Keratinocyte (primary cell): ENCODE measurements at regions not wholly inside any gene's neighbourhood (a gene's known extent, or its start where the extent isn't known, plus 50 kb on each side); places are given as distances from the start of the nearest gene placed in this dataset.
A peak's percentile ranks its signal among the peaks of the same experiment; 100 is the strongest.

Experiments
- DNase-seq: peaks from one replicate; pipeline ENCODE4 v3.0.0-alpha.2; 2011; ENCODE audit warnings: low read depth, missing footprints, low spot score
- FAIRE-seq: peaks from 2 replicates; lab custom pipeline; 2011; peaks lifted over from hg19 to GRCh38; lab: Jason Lieb, UNC
- H2AFZ ChIP-seq: 2 replicates; pipeline ENCODE4 v1.6.0; 2012; ENCODE audit warnings: low read length, control low read depth, inconsistent platforms; ENCODE audit not compliant: control insufficient read depth
- H3K27ac ChIP-seq: 2 replicates; pipeline ENCODE4 v1.5.1; 2011; ENCODE audit warnings: low read length; ENCODE audit not compliant: control insufficient read depth, insufficient read depth
- H3K27me3 ChIP-seq: 3 replicates; pipeline ENCODE4 v1.6.0; 2011; ENCODE audit warnings: low read length; ENCODE audit not compliant: control insufficient read depth, insufficient read depth; ENCODE audit errors: extremely low read depth
- H3K36me3 ChIP-seq, 2 experiments: 2 replicates in 1 of 2; 3 replicates in 1 of 2; pipeline ENCODE4 v1.5.1; 2011; ENCODE audit warnings: low read length in 2 of 2, mild to moderate bottlenecking in 1 of 2; ENCODE audit not compliant: control insufficient read depth in 2 of 2, insufficient read depth in 2 of 2; ENCODE audit errors: extremely low read depth in 1 of 2
- H3K4me1 ChIP-seq: 3 replicates; pipeline ENCODE4 v1.5.1; 2011; ENCODE audit warnings: low read length; ENCODE audit not compliant: control insufficient read depth, insufficient read depth; ENCODE audit errors: extremely low read depth
- H3K4me2 ChIP-seq: 3 replicates; pipeline ENCODE4 v1.6.0; 2011; ENCODE audit warnings: low read depth, low read length; ENCODE audit not compliant: control insufficient read depth, insufficient read depth; ENCODE audit errors: extremely low read depth
- H3K4me3 ChIP-seq, 3 experiments: fragments of 200-600 bp in 1 of 3; sonication (generic) in 1 of 3; 2 replicates in 2 of 3; 3 replicates in 1 of 3; pipeline ENCODE4 v1.5.1; 2011 to 2016; ENCODE audit warnings: low read length in 3 of 3, mild to moderate bottlenecking in 3 of 3, control low read depth in 2 of 3, inconsistent platforms in 1 of 3, low read depth in 1 of 3, mixed read lengths in 1 of 3, mixed run types in 1 of 3, moderate library complexity in 1 of 3; ENCODE audit not compliant: control insufficient read depth in 2 of 3, insufficient read depth in 2 of 3; ENCODE audit errors: extremely low read depth in 1 of 3
- H3K79me2 ChIP-seq: 2 replicates; pipeline ENCODE4 v1.6.0; 2012; ENCODE audit warnings: low read length; ENCODE audit not compliant: control insufficient read depth, insufficient read depth
- H3K9ac ChIP-seq: 3 replicates; pipeline ENCODE4 v1.6.0; 2011; ENCODE audit warnings: low read length; ENCODE audit not compliant: control insufficient read depth, insufficient read depth; ENCODE audit errors: extremely low read depth
- H3K9me1 ChIP-seq: 3 replicates; pipeline ENCODE4 v1.6.0; 2011; ENCODE audit warnings: low read length; ENCODE audit not compliant: control insufficient read depth, insufficient read depth; ENCODE audit errors: extremely low read depth
- H3K9me3 ChIP-seq: 2 replicates; pipeline ENCODE4 v1.5.1; 2012; ENCODE audit warnings: low read depth, low read length; ENCODE audit not compliant: control insufficient read depth
- H4K20me1 ChIP-seq: 3 replicates; pipeline ENCODE4 v1.6.0; 2011; ENCODE audit warnings: low read length; ENCODE audit not compliant: control insufficient read depth, insufficient read depth; ENCODE audit errors: extremely low read depth
- EZH2 ChIP-seq: IDR thresholded peaks from one replicate; pipeline ENCODE4 v1.6.1; 2012; ENCODE audit warnings: inconsistent platforms, mild to moderate bottlenecking, low read length, moderate library complexity
- dilution Hi-C: fragments of 300-500 bp; cut with MboI; formaldehyde crosslinking; loops from one replicate; pipeline ENCODE4 v1.7.0; 2020; ENCODE audit warnings: low sequenced_read_pairs; ENCODE audit not compliant: extremely low pct_ligation_motif_present
- TF ChIP-seq, protein P1 (sequence below), 3 experiments: IDR thresholded peaks in 1 of 3; conservative IDR thresholded peaks in 1 of 3; optimal IDR thresholded peaks in 1 of 3; 2 replicates in 2 of 3; 3 replicates in 1 of 3; pipeline versions ENCODE3 to v1.5.1; 2011; ENCODE audit warnings: low read length in 3 of 3, mild to moderate bottlenecking in 3 of 3, moderate library complexity in 2 of 3, control low read depth in 1 of 3, inconsistent platforms in 1 of 3; ENCODE audit not compliant: insufficient read depth in 2 of 3; ENCODE audit errors: extremely low read depth in 1 of 3

GRCh38 chr5:91929522-91929817 is 546.4 kb upstream of the ARRDC3 start:
- Histone ChIP-seq H3K9me3 (no peaks in the 10 kb centered on the region), H3K4me2 (no peak overlapping the region), H3K79me2 (no peaks in the 10 kb centered on the region), H2AFZ (no peak overlapping the region), H3K36me3 (no peaks in the 10 kb centered on the region), H3K27me3 (no peaks in the 10 kb centered on the region), H3K9ac (no peak overlapping the region), H3K4me3 (no peak overlapping the region), H3K4me1 (no peaks in the 10 kb centered on the region), H3K27ac (no peak overlapping the region), H3K9me1 (no peaks in the 10 kb centered on the region), H4K20me1 (no peaks in the 10 kb centered on the region)
- no peak for TF ChIP-seq EZH2
- TF ChIP-seq, protein P1, sequence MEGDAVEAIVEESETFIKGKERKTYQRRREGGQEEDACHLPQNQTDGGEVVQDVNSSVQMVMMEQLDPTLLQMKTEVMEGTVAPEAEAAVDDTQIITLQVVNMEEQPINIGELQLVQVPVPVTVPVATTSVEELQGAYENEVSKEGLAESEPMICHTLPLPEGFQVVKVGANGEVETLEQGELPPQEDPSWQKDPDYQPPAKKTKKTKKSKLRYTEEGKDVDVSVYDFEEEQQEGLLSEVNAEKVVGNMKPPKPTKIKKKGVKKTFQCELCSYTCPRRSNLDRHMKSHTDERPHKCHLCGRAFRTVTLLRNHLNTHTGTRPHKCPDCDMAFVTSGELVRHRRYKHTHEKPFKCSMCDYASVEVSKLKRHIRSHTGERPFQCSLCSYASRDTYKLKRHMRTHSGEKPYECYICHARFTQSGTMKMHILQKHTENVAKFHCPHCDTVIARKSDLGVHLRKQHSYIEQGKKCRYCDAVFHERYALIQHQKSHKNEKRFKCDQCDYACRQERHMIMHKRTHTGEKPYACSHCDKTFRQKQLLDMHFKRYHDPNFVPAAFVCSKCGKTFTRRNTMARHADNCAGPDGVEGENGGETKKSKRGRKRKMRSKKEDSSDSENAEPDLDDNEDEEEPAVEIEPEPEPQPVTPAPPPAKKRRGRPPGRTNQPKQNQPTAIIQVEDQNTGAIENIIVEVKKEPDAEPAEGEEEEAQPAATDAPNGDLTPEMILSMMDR (optimal IDR thresholded peaks at IDR 0.05 in 1 of 3, IDR thresholded peaks at IDR 0.05 in 1 of 3, conservative IDR thresholded peaks at IDR 0.05 in 1 of 3; ENCODE audit: extremely low read depth in 1 of 3, insufficient read depth in 2 of 3, low read length in 3 of 3), result no peak
- FAIRE-seq, result no peak
- no peak for DNase-seq
- dilution Hi-C loops, result no loop called here

GRCh38 chr5:91928754-91929521 is 545.8 kb upstream of the ARRDC3 start:
- Histone ChIP-seq H3K36me3 (no peaks in the 10 kb centered on the region), H2AFZ (no peak overlapping the region), H3K4me2 (no peak overlapping the region), H3K27ac (no peak overlapping the region), H3K9ac (no peak overlapping the region), H3K27me3 (no peaks in the 10 kb centered on the region), H3K9me3 (no peaks in the 10 kb centered on the region), H3K4me1 (no peaks in the 10 kb centered on the region), H3K4me3 (no peak overlapping the region), H3K79me2 (no peaks in the 10 kb centered on the region), H4K20me1 (no peaks in the 10 kb centered on the region), H3K9me1 (no peaks in the 10 kb centered on the region)
- dilution Hi-C loops, result no loop called here
- no peak for FAIRE-seq
- TF ChIP-seq, protein P1 (optimal IDR thresholded peaks at IDR 0.05 in 1 of 3, IDR thresholded peaks at IDR 0.05 in 1 of 3, conservative IDR thresholded peaks at IDR 0.05 in 1 of 3; ENCODE audit: extremely low read depth in 1 of 3, insufficient read depth in 2 of 3, low read length in 3 of 3), result peak in 1 of 3 experiments; percentile 41
- no peak for TF ChIP-seq EZH2
- DNase-seq, result no peak
